ENCODE measurements at regions not wholly inside any gene's neighbourhood (a gene's known extent, or its start where the extent isn't known, plus 50 kb on each side); places are given as distances from the start of the nearest gene placed in this dataset.

- no peaks in the 10 kb centered on the region for H3K36me3 ChIP-seq
- H3K27me3 ChIP-seq, result no peaks in the 10 kb centered on the region
- H3K9me3 ChIP-seq, result no peaks in the 10 kb centered on the region
- peaks cover 28% of the 10 kb centered on the region for H3K4me1 ChIP-seq
- no peak for TF ChIP-seq Cebpa-rat (IDR thresholded peaks at IDR 0.05)
- no peaks in the 10 kb centered on the region for H4K20me1 ChIP-seq
- H3K27ac ChIP-seq, result no peak overlapping the region
- H3K4me3 ChIP-seq, result no peak overlapping the region
- H3K9ac ChIP-seq, result no peak overlapping the region
- H3K4me2 ChIP-seq, result no peak overlapping the region
Measured at GRCh38 chr2:187171318-187171717, 276.7 kb downstream of the CALCRL start.

- H3K36me3 ChIP-seq, result no peaks in the 10 kb centered on the region
Measured at GRCh38 chr2:187169864-187170263, 278.2 kb downstream of the CALCRL start.

GRCh38 chr2:187168720-187169713 is 279.0 kb downstream of the CALCRL start:
- TF ChIP-seq Cebpa-rat (IDR thresholded peaks at IDR 0.05), result no peak
- H3K9me3 ChIP-seq, result no peaks in the 10 kb centered on the region
- no peaks in the 10 kb centered on the region for H3K36me3 ChIP-seq
- no peak overlapping the region for H3K4me3 ChIP-seq
- peak overlapping the region; percentile 63 for H3K4me2 ChIP-seq
- no peak overlapping the region for H3K9ac ChIP-seq
- H3K4me1 ChIP-seq, result peaks cover 28% of the 10 kb centered on the region
- H4K20me1 ChIP-seq, result no peaks in the 10 kb centered on the region
- peak overlapping the region; percentile 65; the same call in 1 of the 2 replicates for H3K27ac ChIP-seq
- H3K27me3 ChIP-seq, result no peaks in the 10 kb centered on the region

More at GRCh38 chr2:187169864-187170263, 278.2 kb downstream of the CALCRL start:
- Histone ChIP-seq H3K27me3 (no peaks in the 10 kb centered on the region), H4K20me1 (no peaks in the 10 kb centered on the region), H3K4me2 (peak overlapping the region; percentile 63), H3K9ac (no peak overlapping the region), H3K4me3 (no peak overlapping the region), H3K27ac (peak overlapping the region; percentile 65; the same call in 1 of the 2 replicates), H3K4me1 (peaks cover 28% of the 10 kb centered on the region), H3K9me3 (no peaks in the 10 kb centered on the region)
- TF ChIP-seq Cebpa-rat (IDR thresholded peaks at IDR 0.05), result no peak

GRCh38 chr2:187167491-187167890 is 280.6 kb downstream of the CALCRL start:
- no peak overlapping the region for H3K9ac ChIP-seq

GRCh38 chr2:187165936-187166610 is 282.0 kb downstream of the CALCRL start:
- no peak overlapping the region for H3K4me3 ChIP-seq

More at GRCh38 chr2:187167491-187167890, 280.6 kb downstream of the CALCRL start:
- H3K4me3 ChIP-seq, result no peak overlapping the region
- H3K9me3 ChIP-seq, result no peaks in the 10 kb centered on the region
- H3K27me3 ChIP-seq, result no peaks in the 10 kb centered on the region
- no peak for TF ChIP-seq Cebpa-rat (IDR thresholded peaks at IDR 0.05)
- H4K20me1 ChIP-seq, result no peaks in the 10 kb centered on the region
- no peak overlapping the region for H3K27ac ChIP-seq
- no peaks in the 10 kb centered on the region for H3K36me3 ChIP-seq
- peaks cover 28% of the 10 kb centered on the region for H3K4me1 ChIP-seq
- no peak overlapping the region for H3K4me2 ChIP-seq

GRCh38 chr2:187158452-187158851 is 289.6 kb downstream of the CALCRL start:
- no peak overlapping the region for H3K4me2 ChIP-seq
- no peak overlapping the region for H3K9ac ChIP-seq
- no peaks in the 10 kb centered on the region for H3K36me3 ChIP-seq
- no peaks in the 10 kb centered on the region for H3K4me1 ChIP-seq
- H3K4me3 ChIP-seq, result no peak overlapping the region
- no peak overlapping the region for H3K27ac ChIP-seq
- no peak for TF ChIP-seq Cebpa-rat (IDR thresholded peaks at IDR 0.05)
- H3K9me3 ChIP-seq, result peaks cover 16% of the 10 kb centered on the region
- no peaks in the 10 kb centered on the region for H3K27me3 ChIP-seq
- no peaks in the 10 kb centered on the region for H4K20me1 ChIP-seq

More at GRCh38 chr2:187165936-187166610, 282.0 kb downstream of the CALCRL start:
- H3K27ac ChIP-seq, result no peak overlapping the region
- no peaks in the 10 kb centered on the region for H3K9me3 ChIP-seq
- no peaks in the 10 kb centered on the region for H3K36me3 ChIP-seq
- peaks cover 28% of the 10 kb centered on the region for H3K4me1 ChIP-seq
- H3K4me2 ChIP-seq, result no peak overlapping the region
- no peak overlapping the region for H3K9ac ChIP-seq
- no peak for TF ChIP-seq Cebpa-rat (IDR thresholded peaks at IDR 0.05)
- no peaks in the 10 kb centered on the region for H4K20me1 ChIP-seq
- no peaks in the 10 kb centered on the region for H3K27me3 ChIP-seq

GRCh38 chr2:187157046-187157445 is 291.0 kb downstream of the CALCRL start:
- no peaks in the 10 kb centered on the region for H3K36me3 ChIP-seq
- no peak overlapping the region for H3K4me2 ChIP-seq
- H3K9ac ChIP-seq, result no peak overlapping the region
- no peaks in the 10 kb centered on the region for H4K20me1 ChIP-seq
- peaks cover 16% of the 10 kb centered on the region for H3K9me3 ChIP-seq
- TF ChIP-seq Cebpa-rat (IDR thresholded peaks at IDR 0.05), result no peak
- H3K4me3 ChIP-seq, result no peak overlapping the region
- no peaks in the 10 kb centered on the region for H3K27me3 ChIP-seq
- no peaks in the 10 kb centered on the region for H3K4me1 ChIP-seq
- no peak overlapping the region for H3K27ac ChIP-seq

- no peaks in the 10 kb centered on the region for H3K36me3 ChIP-seq
- no peaks in the 10 kb centered on the region for H4K20me1 ChIP-seq
- no peak overlapping the region for H3K4me3 ChIP-seq
- H3K9ac ChIP-seq, result no peak overlapping the region
- no peak overlapping the region for H3K4me2 ChIP-seq
- no peak for TF ChIP-seq Cebpa-rat (IDR thresholded peaks at IDR 0.05)
- peaks cover 16% of the 10 kb centered on the region for H3K9me3 ChIP-seq
- no peaks in the 10 kb centered on the region for H3K27me3 ChIP-seq
- H3K27ac ChIP-seq, result no peak overlapping the region
- H3K4me1 ChIP-seq, result no peaks in the 10 kb centered on the region
Measured at GRCh38 chr2:187155476-187155875, 292.6 kb downstream of the CALCRL start.

GRCh38 chr2:187150670-187151069 is 297.4 kb downstream of the CALCRL start:
- TF ChIP-seq Cebpa-rat (IDR thresholded peaks at IDR 0.05), result no peak
- H3K4me2 ChIP-seq, result no peak overlapping the region
- H3K4me1 ChIP-seq, result no peaks in the 10 kb centered on the region

More at GRCh38 chr2:187150670-187151069, 297.4 kb downstream of the CALCRL start:
- Histone ChIP-seq H4K20me1 (no peaks in the 10 kb centered on the region), H3K9me3 (peaks cover 3% of the 10 kb centered on the region), H3K27me3 (no peaks in the 10 kb centered on the region), H3K36me3 (no peaks in the 10 kb centered on the region), H3K4me3 (no peak overlapping the region), H3K27ac (no peak overlapping the region), H3K9ac (no peak overlapping the region)
